ENCODE measurements at regions not wholly inside any gene's neighbourhood (a gene's known extent, or its start where the extent isn't known, plus 50 kb on each side); places are given as distances from the start of the nearest gene placed in this dataset.
"Not testable (repeated sequence)": the region's sequence is repeated elsewhere in the genome, so short reads cannot be mapped to it uniquely, and the experiment has no call there.

GRCh38 chr4:171340258-171340657 lies 472.9 kb upstream of the GALNTL6 start:
- Histone ChIP-seq H3K9me3 (ENCODE audit: control insufficient read depth in 4 of 4, insufficient read depth in 3 of 4, low read length in 3 of 4) (peaks cover 0 to 2% (median 0%) of the 10 kb centered on the region in 4 donors), H3K27me3 (ENCODE audit: control insufficient read depth in 3 of 3, insufficient read depth in 3 of 3, low read length in 2 of 3) (no peaks in the 10 kb centered on the region), H3K9ac (ENCODE audit: insufficient read depth in 1 of 2, low read length in 2 of 2) (no peak overlapping the region), H3K4me3 (no peak overlapping the region), H3K4me1 (ENCODE audit: control insufficient read depth in 5 of 5, insufficient read depth in 5 of 5, low read length in 5 of 5) (no peaks in the 10 kb centered on the region), H3K36me3 (ENCODE audit: control insufficient read depth in 4 of 4, insufficient read depth in 4 of 4, low read length in 4 of 4) (no peaks in the 10 kb centered on the region), H3K27ac (ENCODE audit: low read depth in 1 of 2, low read length in 1 of 2) (no peak overlapping the region)
- ATAC-seq (ENCODE audit: insufficient read depth, low FRiP score) = no peak
- no peak for TF ChIP-seq CTCF (IDR thresholded peaks at IDR 0.05; ENCODE audit: control extremely low read depth, extremely low read depth)
- DNase-seq = no peak
- WGBS, 2 donors = 94 to 96% methylated on average over 6 of the region's 6 CpGs

GRCh38 chr4:171334549-171334948 lies 478.7 kb upstream of the GALNTL6 start:
- Histone ChIP-seq H3K9me3 (ENCODE audit: control insufficient read depth in 4 of 4, insufficient read depth in 3 of 4, low read length in 3 of 4) (peaks cover 0 to 2% (median 0%) of the 10 kb centered on the region in 4 donors), H3K9ac (ENCODE audit: insufficient read depth in 1 of 2, low read length in 2 of 2) (no peak overlapping the region), H3K27me3 (ENCODE audit: control insufficient read depth in 3 of 3, insufficient read depth in 3 of 3, low read length in 2 of 3) (no peaks in the 10 kb centered on the region), H3K4me1 (ENCODE audit: control insufficient read depth in 5 of 5, insufficient read depth in 5 of 5, low read length in 5 of 5) (no peaks in the 10 kb centered on the region), H3K4me3 (no peak overlapping the region), H3K27ac (ENCODE audit: low read depth in 1 of 2, low read length in 1 of 2) (no peak overlapping the region), H3K36me3 (ENCODE audit: control insufficient read depth in 4 of 4, insufficient read depth in 4 of 4, low read length in 4 of 4) (no peaks in the 10 kb centered on the region)
- ATAC-seq (ENCODE audit: insufficient read depth, low FRiP score) = no peak
- WGBS, 2 donors = 77% methylated on average over 4 of the region's 4 CpGs
- TF ChIP-seq CTCF (IDR thresholded peaks at IDR 0.05; ENCODE audit: control extremely low read depth, extremely low read depth) = no peak
- DNase-seq = no peak

GRCh38 chr4:171308661-171309060 lies 504.5 kb upstream of the GALNTL6 start:
- H3K27me3 ChIP-seq (ENCODE audit: control insufficient read depth in 3 of 3, insufficient read depth in 3 of 3, low read length in 2 of 3) = no peaks in the 10 kb centered on the region
- H3K36me3 ChIP-seq (ENCODE audit: control insufficient read depth in 4 of 4, insufficient read depth in 4 of 4, low read length in 4 of 4) = no peaks in the 10 kb centered on the region
- H3K4me3 ChIP-seq = no peak overlapping the region
- H3K4me1 ChIP-seq (ENCODE audit: control insufficient read depth in 5 of 5, insufficient read depth in 5 of 5, low read length in 5 of 5) = no peaks in the 10 kb centered on the region
- no peaks in the 10 kb centered on the region for H3K9me3 ChIP-seq (ENCODE audit: control insufficient read depth in 4 of 4, insufficient read depth in 3 of 4, low read length in 3 of 4)
- no peak for DNase-seq
- no peak for TF ChIP-seq CTCF (IDR thresholded peaks at IDR 0.05; ENCODE audit: control extremely low read depth, extremely low read depth)
- no peak overlapping the region for H3K27ac ChIP-seq (ENCODE audit: low read depth in 1 of 2, low read length in 1 of 2)
- no peak for ATAC-seq (ENCODE audit: insufficient read depth, low FRiP score)
- H3K9ac ChIP-seq (ENCODE audit: insufficient read depth in 1 of 2, low read length in 2 of 2) = no peak overlapping the region

- H3K4me3 ChIP-seq; H3K9me3 ChIP-seq (ENCODE audit: control insufficient read depth in 4 of 4, insufficient read depth in 3 of 4, low read length in 3 of 4); DNase-seq; H3K4me1 ChIP-seq (ENCODE audit: control insufficient read depth in 5 of 5, insufficient read depth in 5 of 5, low read length in 5 of 5); H3K9ac ChIP-seq (ENCODE audit: insufficient read depth in 1 of 2, low read length in 2 of 2); H3K27ac ChIP-seq (ENCODE audit: low read depth in 1 of 2, low read length in 1 of 2); H3K36me3 ChIP-seq (ENCODE audit: control insufficient read depth in 4 of 4, insufficient read depth in 4 of 4, low read length in 4 of 4); H3K27me3 ChIP-seq (ENCODE audit: control insufficient read depth in 3 of 3, insufficient read depth in 3 of 3, low read length in 2 of 3); ATAC-seq (ENCODE audit: insufficient read depth, low FRiP score): not testable (repeated sequence)
- 86 to 96% methylated on average over 52 of the region's 52 CpGs for WGBS, 2 donors
Measured at GRCh38 chr4:171298048-171298718, 515.0 kb upstream of the GALNTL6 start.
